GM23338 (cell line): ENCODE measurements at regions not wholly inside any gene's neighbourhood (a gene's known extent, or its start where the extent isn't known, plus 50 kb on each side); places are given as distances from the start of the nearest gene placed in this dataset.

ENCODE experiments used
- EZH2 ChIP-seq: fragments of 200-600 bp; sonication (generic); IDR thresholded peaks from one replicate; pipeline ENCODE4 v1.8.0; 2017; ENCODE audit warnings: antibody characterized with exemption, mild to moderate bottlenecking, low read depth; ENCODE audit not compliant: unreplicated experiment
- EZH2phosphoT487 ChIP-seq: fragments of 200-600 bp; sonication (generic); IDR thresholded peaks from one replicate; pipeline ENCODE4 v1.8.1; 2018; ENCODE audit warnings: antibody characterized with exemption; ENCODE audit not compliant: unreplicated experiment
- POLR2AphosphoS5 ChIP-seq: IDR thresholded peaks from 2 replicates; pipeline ENCODE4 v1.6.1; 2016; ENCODE audit warnings: antibody characterized with exemption, low read depth
- STAT1 ChIP-seq: IDR thresholded peaks from one replicate; pipeline ENCODE4 v1.6.1; 2016; ENCODE audit warnings: antibody characterized with exemption; ENCODE audit not compliant: unreplicated experiment
- TF ChIP-seq, protein P1 (sequence below), 2 experiments: fragments of 200-600 bp in 1 of 2; sonication (generic) in 1 of 2; conservative IDR thresholded peaks; 2 replicates each; pipeline versions ENCODE4 v1.5.1 to v1.6.1; 2016 to 2017; ENCODE audit warnings: antibody characterized with exemption in 2 of 2, low read depth in 2 of 2, mild to moderate bottlenecking in 2 of 2, moderate library complexity in 1 of 2
- TF ChIP-seq, protein P2 (sequence below): fragments of 250-450 bp; sonication (Bioruptor Pico); IDR thresholded peaks from 2 replicates; pipeline ENCODE4 v1.5.0; 2020; ENCODE audit warnings: mild to moderate bottlenecking, moderate library complexity
- TF ChIP-seq, protein P3 (sequence below): IDR thresholded peaks from 2 replicates; pipeline ENCODE4 v1.6.1; 2016; ENCODE audit warnings: antibody characterized with exemption
- TF ChIP-seq, protein P4 (sequence below): IDR thresholded peaks from one replicate; pipeline ENCODE4 v1.6.1; 2018; ENCODE audit warnings: antibody characterized with exemption; ENCODE audit not compliant: unreplicated experiment

DNA sequence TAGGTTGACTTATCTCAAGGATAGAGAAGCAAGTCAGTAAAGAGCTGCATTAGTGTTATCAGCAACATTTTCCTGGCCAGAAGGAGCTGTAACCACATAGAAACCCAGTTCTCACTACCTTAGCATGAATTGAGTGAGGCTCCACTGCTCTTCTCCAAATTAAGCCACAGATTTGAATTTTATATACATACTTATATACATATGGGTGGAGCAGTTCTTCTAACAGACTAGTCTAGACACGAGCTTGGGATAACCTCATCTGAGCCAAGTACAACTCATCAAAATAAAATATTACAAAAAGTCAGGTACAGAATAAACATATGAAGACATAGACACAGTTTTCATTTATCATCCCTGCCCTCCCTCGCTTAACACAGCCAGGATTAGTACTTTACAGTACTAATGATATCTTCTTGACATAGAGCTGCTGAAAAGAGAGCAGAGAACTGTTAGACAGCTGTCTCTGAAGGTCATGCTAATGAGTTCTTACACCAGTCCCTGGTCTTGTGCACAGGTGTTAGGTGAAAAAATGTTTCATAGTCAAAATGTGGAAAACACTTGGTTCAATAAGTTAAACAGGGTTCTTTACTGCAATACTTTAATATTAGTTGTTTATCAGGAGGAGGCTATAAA is 147.4 kb upstream of the HTR1E start:
- TF ChIP-seq, protein P1, sequence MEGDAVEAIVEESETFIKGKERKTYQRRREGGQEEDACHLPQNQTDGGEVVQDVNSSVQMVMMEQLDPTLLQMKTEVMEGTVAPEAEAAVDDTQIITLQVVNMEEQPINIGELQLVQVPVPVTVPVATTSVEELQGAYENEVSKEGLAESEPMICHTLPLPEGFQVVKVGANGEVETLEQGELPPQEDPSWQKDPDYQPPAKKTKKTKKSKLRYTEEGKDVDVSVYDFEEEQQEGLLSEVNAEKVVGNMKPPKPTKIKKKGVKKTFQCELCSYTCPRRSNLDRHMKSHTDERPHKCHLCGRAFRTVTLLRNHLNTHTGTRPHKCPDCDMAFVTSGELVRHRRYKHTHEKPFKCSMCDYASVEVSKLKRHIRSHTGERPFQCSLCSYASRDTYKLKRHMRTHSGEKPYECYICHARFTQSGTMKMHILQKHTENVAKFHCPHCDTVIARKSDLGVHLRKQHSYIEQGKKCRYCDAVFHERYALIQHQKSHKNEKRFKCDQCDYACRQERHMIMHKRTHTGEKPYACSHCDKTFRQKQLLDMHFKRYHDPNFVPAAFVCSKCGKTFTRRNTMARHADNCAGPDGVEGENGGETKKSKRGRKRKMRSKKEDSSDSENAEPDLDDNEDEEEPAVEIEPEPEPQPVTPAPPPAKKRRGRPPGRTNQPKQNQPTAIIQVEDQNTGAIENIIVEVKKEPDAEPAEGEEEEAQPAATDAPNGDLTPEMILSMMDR (conservative IDR thresholded peaks at IDR 0.05; ENCODE audit: low read depth in 2 of 2) = no peak
- TF ChIP-seq POLR2AphosphoS5 = no peak
- no peak for TF ChIP-seq EZH2phosphoT487
- TF ChIP-seq EZH2 = no peak
- TF ChIP-seq, protein P2, sequence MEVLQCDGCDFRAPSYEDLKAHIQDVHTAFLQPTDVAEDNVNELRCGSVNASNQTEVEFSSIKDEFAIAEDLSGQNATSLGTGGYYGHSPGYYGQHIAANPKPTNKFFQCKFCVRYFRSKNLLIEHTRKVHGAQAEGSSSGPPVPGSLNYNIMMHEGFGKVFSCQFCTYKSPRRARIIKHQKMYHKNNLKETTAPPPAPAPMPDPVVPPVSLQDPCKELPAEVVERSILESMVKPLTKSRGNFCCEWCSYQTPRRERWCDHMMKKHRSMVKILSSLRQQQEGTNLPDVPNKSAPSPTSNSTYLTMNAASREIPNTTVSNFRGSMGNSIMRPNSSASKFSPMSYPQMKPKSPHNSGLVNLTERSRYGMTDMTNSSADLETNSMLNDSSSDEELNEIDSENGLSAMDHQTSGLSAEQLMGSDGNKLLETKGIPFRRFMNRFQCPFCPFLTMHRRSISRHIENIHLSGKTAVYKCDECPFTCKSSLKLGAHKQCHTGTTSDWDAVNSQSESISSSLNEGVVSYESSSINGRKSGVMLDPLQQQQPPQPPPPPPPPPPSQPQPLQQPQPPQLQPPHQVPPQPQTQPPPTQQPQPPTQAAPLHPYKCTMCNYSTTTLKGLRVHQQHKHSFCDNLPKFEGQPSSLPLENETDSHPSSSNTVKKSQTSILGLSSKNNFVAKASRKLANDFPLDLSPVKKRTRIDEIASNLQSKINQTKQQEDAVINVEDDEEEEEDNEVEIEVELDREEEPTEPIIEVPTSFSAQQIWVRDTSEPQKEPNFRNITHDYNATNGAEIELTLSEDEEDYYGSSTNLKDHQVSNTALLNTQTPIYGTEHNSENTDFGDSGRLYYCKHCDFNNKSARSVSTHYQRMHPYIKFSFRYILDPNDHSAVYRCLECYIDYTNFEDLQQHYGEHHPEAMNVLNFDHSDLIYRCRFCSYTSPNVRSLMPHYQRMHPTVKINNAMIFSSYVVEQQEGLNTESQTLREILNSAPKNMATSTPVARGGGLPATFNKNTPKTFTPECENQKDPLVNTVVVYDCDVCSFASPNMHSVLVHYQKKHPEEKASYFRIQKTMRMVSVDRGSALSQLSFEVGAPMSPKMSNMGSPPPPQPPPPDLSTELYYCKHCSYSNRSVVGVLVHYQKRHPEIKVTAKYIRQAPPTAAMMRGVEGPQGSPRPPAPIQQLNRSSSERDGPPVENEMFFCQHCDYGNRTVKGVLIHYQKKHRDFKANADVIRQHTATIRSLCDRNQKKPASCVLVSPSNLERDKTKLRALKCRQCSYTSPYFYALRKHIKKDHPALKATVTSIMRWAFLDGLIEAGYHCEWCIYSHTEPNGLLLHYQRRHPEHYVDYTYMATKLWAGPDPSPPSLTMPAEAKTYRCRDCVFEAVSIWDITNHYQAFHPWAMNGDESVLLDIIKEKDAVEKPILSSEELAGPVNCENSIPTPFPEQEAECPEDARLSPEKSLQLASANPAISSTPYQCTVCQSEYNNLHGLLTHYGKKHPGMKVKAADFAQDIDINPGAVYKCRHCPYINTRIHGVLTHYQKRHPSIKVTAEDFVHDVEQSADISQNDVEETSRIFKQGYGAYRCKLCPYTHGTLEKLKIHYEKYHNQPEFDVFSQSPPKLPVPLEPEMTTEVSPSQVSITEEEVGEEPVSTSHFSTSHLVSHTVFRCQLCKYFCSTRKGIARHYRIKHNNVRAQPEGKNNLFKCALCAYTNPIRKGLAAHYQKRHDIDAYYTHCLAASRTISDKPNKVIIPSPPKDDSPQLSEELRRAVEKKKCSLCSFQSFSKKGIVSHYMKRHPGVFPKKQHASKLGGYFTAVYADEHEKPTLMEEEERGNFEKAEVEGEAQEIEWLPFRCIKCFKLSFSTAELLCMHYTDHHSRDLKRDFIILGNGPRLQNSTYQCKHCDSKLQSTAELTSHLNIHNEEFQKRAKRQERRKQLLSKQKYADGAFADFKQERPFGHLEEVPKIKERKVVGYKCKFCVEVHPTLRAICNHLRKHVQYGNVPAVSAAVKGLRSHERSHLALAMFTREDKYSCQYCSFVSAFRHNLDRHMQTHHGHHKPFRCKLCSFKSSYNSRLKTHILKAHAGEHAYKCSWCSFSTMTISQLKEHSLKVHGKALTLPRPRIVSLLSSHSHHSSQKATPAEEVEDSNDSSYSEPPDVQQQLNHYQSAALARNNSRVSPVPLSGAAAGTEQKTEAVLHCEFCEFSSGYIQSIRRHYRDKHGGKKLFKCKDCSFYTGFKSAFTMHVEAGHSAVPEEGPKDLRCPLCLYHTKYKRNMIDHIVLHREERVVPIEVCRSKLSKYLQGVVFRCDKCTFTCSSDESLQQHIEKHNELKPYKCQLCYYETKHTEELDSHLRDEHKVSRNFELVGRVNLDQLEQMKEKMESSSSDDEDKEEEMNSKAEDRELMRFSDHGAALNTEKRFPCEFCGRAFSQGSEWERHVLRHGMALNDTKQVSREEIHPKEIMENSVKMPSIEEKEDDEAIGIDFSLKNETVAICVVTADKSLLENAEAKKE = no peak
- TF ChIP-seq, protein P3, sequence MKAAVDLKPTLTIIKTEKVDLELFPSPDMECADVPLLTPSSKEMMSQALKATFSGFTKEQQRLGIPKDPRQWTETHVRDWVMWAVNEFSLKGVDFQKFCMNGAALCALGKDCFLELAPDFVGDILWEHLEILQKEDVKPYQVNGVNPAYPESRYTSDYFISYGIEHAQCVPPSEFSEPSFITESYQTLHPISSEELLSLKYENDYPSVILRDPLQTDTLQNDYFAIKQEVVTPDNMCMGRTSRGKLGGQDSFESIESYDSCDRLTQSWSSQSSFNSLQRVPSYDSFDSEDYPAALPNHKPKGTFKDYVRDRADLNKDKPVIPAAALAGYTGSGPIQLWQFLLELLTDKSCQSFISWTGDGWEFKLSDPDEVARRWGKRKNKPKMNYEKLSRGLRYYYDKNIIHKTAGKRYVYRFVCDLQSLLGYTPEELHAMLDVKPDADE = no peak
- TF ChIP-seq, protein P4, sequence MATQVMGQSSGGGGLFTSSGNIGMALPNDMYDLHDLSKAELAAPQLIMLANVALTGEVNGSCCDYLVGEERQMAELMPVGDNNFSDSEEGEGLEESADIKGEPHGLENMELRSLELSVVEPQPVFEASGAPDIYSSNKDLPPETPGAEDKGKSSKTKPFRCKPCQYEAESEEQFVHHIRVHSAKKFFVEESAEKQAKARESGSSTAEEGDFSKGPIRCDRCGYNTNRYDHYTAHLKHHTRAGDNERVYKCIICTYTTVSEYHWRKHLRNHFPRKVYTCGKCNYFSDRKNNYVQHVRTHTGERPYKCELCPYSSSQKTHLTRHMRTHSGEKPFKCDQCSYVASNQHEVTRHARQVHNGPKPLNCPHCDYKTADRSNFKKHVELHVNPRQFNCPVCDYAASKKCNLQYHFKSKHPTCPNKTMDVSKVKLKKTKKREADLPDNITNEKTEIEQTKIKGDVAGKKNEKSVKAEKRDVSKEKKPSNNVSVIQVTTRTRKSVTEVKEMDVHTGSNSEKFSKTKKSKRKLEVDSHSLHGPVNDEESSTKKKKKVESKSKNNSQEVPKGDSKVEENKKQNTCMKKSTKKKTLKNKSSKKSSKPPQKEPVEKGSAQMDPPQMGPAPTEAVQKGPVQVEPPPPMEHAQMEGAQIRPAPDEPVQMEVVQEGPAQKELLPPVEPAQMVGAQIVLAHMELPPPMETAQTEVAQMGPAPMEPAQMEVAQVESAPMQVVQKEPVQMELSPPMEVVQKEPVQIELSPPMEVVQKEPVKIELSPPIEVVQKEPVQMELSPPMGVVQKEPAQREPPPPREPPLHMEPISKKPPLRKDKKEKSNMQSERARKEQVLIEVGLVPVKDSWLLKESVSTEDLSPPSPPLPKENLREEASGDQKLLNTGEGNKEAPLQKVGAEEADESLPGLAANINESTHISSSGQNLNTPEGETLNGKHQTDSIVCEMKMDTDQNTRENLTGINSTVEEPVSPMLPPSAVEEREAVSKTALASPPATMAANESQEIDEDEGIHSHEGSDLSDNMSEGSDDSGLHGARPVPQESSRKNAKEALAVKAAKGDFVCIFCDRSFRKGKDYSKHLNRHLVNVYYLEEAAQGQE = no peak
- TF ChIP-seq STAT1 = no peak
